Breast epithelium (tissue), 3 donors: ENCODE measurements at regions not wholly inside any gene's neighbourhood (a gene's known extent, or its start where the extent isn't known, plus 50 kb on each side); places are given as distances from the start of the nearest gene placed in this dataset.

Source experiments
- POLR2A ChIP-seq: fragments of 450-650 bp; IDR thresholded peaks from one replicate; pipeline ENCODE4 v1.6.1; 2016; ENCODE audit warnings: antibody characterized with exemption, mild to moderate bottlenecking, moderate library complexity
- POLR2AphosphoS5 ChIP-seq, 3 donors: sonication (generic); formaldehyde crosslinking; IDR thresholded peaks; one replicate each; pipeline ENCODE4 v1.6.1; 2017; ENCODE audit warnings: antibody characterized with exemption in 3 of 3
- TF ChIP-seq, protein P1 (sequence below), 3 donors: fragments of 450-650 bp; IDR thresholded peaks; one replicate each; pipeline ENCODE4 v1.5.1; 2016 to 2017; ENCODE audit warnings: antibody characterized with exemption in 3 of 3, mild to moderate bottlenecking in 3 of 3, moderate library complexity in 3 of 3

DNA sequence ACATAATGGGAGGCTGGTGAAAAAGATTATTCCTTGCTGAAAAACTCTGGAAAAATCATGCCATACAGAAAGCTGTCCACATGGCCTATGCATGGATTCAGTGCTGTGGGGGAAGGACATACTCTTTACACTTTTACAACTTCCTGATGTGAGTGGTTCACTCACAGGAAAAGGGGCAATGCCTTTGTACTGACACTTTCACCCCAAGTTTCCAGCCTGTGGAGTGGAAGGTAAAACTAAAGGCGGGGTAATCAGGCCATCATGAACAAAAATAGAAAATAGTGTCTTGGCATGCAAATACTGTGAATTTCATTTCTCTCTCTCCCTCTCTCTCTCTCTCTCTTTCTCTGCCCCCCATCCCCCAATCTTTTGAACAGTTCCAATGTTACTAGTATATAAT is 281.8 kb downstream of the ETS1 start:
- TF ChIP-seq, protein P1, sequence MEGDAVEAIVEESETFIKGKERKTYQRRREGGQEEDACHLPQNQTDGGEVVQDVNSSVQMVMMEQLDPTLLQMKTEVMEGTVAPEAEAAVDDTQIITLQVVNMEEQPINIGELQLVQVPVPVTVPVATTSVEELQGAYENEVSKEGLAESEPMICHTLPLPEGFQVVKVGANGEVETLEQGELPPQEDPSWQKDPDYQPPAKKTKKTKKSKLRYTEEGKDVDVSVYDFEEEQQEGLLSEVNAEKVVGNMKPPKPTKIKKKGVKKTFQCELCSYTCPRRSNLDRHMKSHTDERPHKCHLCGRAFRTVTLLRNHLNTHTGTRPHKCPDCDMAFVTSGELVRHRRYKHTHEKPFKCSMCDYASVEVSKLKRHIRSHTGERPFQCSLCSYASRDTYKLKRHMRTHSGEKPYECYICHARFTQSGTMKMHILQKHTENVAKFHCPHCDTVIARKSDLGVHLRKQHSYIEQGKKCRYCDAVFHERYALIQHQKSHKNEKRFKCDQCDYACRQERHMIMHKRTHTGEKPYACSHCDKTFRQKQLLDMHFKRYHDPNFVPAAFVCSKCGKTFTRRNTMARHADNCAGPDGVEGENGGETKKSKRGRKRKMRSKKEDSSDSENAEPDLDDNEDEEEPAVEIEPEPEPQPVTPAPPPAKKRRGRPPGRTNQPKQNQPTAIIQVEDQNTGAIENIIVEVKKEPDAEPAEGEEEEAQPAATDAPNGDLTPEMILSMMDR (IDR thresholded peaks at IDR 0.05), result no peak
- TF ChIP-seq POLR2A (no peak), POLR2AphosphoS5 (IDR thresholded peaks at IDR 0.05) (no peak)
